Epithelial cell of proximal tubule (primary cell): ENCODE measurements at regions not wholly inside any gene's neighbourhood (a gene's known extent, or its start where the extent isn't known, plus 50 kb on each side); places are given as distances from the start of the nearest gene placed in this dataset.

Source experiments
- DNase-seq: peaks from one replicate; pipeline ENCODE4 v3.0.0-alpha.2; 2011; ENCODE audit warnings: low read depth
- H3K4me3 ChIP-seq: 2 replicates; pipeline ENCODE4 v1.5.1; 2011; ENCODE audit warnings: low read depth, mild to moderate bottlenecking, low read length
- CTCF ChIP-seq: conservative IDR thresholded peaks from 2 replicates; pipeline ENCODE4 v1.5.1; 2012; ENCODE audit warnings: low read depth, mild to moderate bottlenecking, low read length

GRCh38 chr2:19287324-19287723 lies 71.1 kb downstream of the OSR1 start:
- no peak overlapping the region for H3K4me3 ChIP-seq
- TF ChIP-seq CTCF, result no peak
- DNase-seq, result no peak

DNA sequence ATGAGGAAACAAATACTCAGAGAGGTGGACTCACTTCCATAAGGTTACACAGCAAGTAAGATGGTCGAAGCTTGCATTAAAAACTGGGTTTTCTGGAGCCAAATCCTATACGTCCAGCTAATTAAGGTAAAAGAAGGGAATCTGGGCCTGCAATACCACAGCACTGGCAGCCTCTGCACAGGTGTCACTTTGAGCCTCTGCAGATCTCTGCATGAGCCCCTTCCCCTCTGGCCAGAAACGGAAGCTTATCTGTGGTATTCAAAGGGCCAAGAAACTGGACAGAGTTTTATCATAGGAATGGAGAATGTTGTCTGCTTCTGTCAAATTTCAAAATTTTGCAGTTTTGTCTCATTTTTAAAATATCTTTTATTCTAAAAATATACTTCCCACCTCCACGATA lies 76.1 kb downstream of the OSR1 start:
- no peak for DNase-seq
- H3K4me3 ChIP-seq, result no peak overlapping the region
- TF ChIP-seq CTCF, result no peak

DNA sequence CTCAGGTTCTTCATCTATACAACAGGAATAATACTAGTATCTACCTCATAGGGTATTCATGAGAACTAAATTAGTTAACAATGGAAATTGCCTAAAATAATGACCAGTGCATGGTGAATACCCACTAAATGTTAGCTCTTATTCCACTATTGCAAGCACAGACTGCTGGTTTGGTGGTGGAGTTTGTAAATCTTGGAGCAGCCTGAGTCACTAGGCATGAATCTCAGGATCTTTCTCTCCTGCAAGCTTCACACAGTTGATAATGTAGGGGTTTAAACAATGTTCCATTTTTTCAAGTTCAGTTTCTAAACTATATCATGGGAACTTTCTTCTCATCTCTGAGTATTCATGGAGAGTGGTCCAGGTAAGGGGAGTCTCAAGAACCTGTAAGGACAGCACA lies 84.0 kb downstream of the OSR1 start:
- TF ChIP-seq CTCF, result no peak
- no peak for DNase-seq
- no peak overlapping the region for H3K4me3 ChIP-seq

DNA sequence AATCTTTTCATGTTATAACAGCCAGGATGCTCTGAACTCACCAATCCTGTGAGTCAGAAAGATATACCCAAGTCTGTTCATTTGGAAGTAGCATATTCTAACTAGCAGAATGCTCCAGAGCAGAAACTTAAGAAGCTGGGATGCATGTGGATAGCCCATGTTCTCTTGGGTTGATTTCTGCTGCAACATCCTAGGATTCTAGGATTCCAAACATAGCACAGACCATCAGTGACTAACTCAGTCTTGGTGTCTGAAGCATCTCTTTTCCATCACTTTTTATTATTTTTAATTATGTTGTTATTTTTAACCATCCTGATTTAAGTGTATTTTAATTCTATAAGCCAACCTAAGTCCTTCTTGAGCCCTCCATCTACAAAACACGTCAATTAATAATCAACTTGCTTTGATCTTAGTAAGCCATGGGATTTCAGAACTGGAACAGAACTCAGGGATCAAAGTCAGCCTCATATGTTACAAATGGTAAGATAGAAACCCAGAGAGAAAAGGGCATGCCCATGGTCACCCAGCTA lies 85.4 kb downstream of the OSR1 start:
- H3K4me3 ChIP-seq, result no peak overlapping the region
- TF ChIP-seq CTCF, result no peak
- no peak for DNase-seq

GRCh38 chr2:19272039-19272438 lies 86.4 kb downstream of the OSR1 start:
- DNase-seq, result no peak
- no peak for TF ChIP-seq CTCF
- no peak overlapping the region for H3K4me3 ChIP-seq

DNA sequence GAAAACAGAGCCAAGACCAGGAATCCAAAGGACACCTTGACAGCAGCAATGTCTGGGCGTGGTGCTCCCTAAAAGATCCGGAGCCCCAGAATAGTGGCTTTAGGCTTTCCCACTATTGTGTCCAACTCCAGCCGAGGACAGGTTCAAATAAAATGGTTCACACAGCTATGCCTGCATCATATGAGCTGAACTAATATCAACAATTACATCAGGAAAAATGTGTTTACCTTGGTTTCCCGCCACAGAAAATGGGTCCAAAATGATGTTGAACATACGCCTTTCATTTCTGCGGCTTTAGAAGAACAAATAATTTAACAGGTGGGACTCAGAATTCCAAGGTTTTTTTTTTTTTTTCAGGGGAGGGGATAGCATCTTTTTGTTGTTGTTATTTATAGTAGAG lies 93.6 kb downstream of the OSR1 start:
- H3K4me3 ChIP-seq, result no peak overlapping the region
- no peak for TF ChIP-seq CTCF
- no peak for DNase-seq

DNA sequence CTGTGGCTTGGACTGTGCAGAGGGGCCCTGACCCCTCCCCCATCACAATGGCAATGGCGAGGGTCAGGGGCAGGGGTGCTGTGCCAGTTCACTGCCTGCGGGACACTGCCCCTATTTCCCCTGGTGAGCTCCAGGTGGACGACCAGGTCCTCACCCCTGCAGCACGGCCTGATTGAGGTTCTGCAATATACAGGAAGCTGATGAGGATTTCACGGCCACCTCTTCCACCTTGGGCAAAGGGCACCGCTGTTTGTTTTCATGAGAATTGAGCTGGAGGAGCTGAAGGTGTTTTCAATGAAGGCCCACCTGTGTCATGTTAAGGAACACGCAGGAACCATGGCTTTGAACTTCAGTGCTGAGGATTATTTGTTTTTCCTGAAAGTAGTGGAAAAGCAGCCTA lies 96.3 kb downstream of the OSR1 start:
- TF ChIP-seq CTCF, result no peak
- DNase-seq, result no peak
- H3K4me3 ChIP-seq, result no peak overlapping the region
